ENCODE measurements at regions not wholly inside any gene's neighbourhood (a gene's known extent, or its start where the extent isn't known, plus 50 kb on each side); places are given as distances from the start of the nearest gene placed in this dataset.

GRCh38 chr7:20280475-20281351, 50.0 kb upstream of the ITGB8 start:
- TF ChIP-seq SUZ12 (IDR thresholded peaks at IDR 0.05; ENCODE audit: extremely low read depth, insufficient read depth, insufficient read length), result no peak
- TF ChIP-seq YY1 (IDR thresholded peaks at IDR 0.05; ENCODE audit: insufficient read depth, insufficient read length), result no peak
- TF ChIP-seq ZNF274 (IDR thresholded peaks at IDR 0.05; ENCODE audit: low read depth, low read length), result no peak

Measured in NT2/D1 (cell line).